ENCODE measurements at regions not wholly inside any gene's neighbourhood (a gene's known extent, or its start where the extent isn't known, plus 50 kb on each side); places are given as distances from the start of the nearest gene placed in this dataset.
A peak's percentile ranks its signal among the peaks of the same experiment; 100 is the strongest.

DNA sequence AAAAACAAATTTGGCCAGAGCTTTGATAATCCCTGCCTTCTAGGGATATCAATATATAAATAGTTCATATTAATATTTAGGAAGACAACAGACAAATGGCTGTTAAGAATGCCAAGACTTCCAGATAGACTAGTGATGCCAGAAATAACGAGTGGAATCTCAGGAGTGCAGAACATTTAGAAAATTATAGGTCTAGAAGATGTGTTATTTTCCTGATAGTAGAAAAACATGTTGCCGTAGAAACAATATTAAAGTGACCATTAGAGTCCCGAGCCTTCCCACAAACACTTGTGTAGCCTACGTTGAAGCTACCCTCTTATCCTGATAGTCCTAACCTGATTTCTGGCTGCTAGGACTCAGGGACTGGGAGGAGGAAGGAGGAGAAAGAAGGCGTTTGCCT, 54.3 kb upstream of the ITGA6 start:
- DNase-seq, result no peak

DNA sequence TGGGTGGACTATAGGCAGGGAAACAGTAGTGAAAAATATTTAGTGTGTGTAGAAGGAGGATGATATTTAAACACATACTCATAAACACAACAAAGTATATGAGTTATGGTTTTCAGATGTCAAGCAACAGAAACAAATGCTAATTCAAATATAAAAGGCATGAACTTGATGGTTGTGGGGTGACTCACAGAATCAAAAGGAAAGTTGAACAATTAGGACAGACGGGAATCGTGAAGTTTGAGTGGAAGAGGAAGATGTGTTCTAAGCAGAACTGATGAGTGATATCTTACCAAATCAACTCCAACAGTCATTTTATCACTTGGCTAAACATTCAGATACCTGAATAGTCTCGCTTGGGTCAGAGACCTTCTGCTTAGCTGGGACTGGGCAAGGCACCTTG, 53.6 kb upstream of the ITGA6 start:
- DNase-seq, result peak; percentile 67

DNA sequence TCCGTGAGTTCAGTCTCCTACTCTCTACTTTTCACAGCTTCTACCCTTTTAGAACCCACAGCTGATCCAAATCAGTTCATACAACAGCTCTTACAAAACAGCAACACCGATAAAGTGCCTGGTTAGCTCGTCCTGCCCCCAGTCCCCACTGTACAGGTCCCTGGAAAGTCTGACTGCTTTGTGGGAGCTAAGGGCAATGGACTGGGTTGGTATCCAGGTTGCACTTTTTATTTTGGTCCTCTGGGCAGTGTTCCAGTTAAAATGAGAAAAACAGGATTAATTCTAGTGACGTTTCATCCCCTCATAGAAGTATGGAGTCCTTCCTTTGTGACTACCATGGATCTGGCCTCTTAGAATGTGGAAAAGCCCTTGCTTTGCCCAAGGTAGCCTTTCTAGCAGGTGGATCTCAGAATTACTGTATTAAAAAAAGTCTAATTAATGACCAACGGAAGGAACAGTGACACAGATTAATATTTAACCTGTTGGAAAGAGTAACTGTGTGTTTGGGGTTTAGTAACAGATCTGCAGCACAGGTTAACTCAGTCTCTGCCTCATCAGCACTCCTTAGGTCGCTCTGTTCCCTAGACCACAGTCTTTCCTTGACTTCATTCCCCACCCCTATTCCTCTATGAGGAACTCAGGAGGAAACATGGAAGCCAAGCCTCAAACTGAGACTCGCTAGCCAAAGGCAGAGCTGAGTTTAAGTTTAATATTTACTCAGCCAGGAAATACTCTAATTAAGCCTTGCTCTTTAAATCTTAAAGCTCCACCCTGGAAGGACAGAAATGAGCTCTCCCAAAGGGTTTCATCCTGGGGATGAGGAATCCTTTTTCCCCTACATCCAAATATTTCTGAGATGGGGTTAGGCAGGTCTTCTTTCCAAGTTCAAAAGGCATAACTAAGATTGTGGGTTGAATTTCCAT, 52.8 kb upstream of the ITGA6 start:
- no peak for DNase-seq

DNA sequence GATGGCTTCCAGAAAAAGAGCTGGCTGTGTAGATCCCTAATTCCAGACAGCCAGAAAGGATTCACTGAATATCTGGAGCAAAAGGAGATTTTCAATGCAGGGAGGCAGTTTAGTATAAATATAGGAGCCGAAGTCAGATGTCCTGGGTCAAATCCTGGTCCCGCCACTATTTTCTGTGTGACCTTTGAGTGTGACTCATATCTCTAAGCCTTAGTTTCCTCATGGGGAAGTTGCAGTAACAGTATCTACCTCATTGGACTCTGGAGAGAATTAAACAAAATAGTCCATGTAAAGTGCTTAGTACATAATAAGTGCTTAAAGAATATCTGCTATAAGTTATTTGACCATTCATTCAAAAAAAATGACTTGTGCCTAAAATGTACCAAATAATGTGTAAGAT, 52.1 kb upstream of the ITGA6 start:
- DNase-seq, result peak; percentile 65

DNA sequence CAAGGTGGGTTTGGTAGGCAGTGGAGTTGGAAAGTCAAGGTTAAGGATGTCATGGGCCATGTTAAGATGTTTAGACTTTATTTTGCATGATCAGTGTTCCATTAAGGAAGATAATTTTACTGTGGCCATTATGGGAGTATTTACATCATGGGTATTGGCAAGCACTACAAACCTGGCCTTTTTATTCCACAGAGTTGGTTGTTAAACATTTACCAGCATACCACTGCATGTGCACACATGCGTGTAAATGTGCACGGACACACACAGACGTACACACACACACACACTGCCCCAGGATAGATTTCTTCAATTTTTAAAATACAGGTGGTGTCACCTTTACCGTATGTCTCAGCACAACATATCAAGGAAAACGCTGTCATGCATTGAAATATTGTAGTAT, 51.4 kb upstream of the ITGA6 start:
- no peak for DNase-seq

DNA sequence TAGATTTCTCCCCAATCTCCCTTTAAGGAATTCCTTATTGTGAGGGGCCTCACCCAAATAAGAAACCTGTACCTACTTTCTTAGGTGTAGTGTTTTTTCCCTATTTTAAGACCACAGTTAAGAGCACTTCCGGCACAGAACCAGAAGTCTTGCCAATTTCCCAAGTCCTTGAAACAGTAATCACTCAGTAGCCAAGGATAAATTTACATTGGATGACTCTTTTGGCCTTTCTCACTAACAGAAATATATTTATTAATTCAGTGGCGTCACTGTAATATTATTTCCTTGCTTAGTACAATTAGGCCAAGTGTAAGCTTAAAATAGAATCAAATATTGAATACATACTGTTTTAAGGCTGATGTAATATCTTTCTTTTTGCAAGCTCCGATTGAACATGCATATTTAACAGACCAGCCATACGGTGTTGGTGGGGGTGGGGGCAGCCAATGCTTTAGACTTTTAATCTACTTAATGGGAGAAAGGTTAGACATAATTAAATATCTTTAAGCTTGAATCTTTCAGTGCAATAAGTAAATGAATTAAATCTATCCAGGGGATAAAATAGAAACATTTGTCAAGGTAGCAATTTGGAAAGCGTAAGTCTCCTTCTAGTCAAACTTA, 50.8 kb upstream of the ITGA6 start:
- no peak for DNase-seq

DNA sequence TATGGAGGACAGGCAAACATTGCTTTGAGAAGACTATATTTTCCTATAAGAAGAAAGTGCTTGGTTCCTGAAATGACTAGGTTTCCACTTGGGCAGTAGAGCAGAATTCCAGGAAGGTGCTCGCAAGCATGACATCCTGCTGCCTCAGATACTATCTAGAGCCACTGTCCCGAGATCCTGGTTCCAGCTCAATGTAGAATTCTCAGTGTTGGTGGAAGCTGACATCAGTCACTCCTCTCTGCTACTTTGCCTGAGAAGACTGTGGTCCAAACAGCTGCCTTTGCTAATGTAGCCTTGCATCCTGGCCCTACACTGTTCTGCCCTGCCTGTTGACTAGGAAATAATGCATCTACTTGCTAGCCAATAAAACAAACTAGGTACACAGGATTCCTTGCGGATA, 50.0 kb upstream of the ITGA6 start:
- no peak for DNase-seq
